HepG2 (cell line): ENCODE measurements at regions not wholly inside any gene's neighbourhood (a gene's known extent, or its start where the extent isn't known, plus 50 kb on each side); places are given as distances from the start of the nearest gene placed in this dataset.

Experiments
- ESRRA ChIP-seq: sonication (generic); formaldehyde crosslinking; IDR thresholded peaks from 2 replicates; pipeline ENCODE4 v1.5.1; 2020; ENCODE audit warnings: mild to moderate bottlenecking, low read depth, missing genetic modification reagents
- TBP ChIP-seq: sonication (generic); formaldehyde crosslinking; IDR thresholded peaks from 2 replicates; pipeline ENCODE4 v1.5.0; 2020; ENCODE audit warnings: missing genetic modification reagents
- ZNF850 ChIP-seq: sonication (generic); formaldehyde crosslinking; conservative IDR thresholded peaks from 2 replicates; pipeline ENCODE4 v1.9.0; 2021; ENCODE audit warnings: mild to moderate bottlenecking, missing genetic modification reagents

GRCh38 chr16:8251298-8251697 lies 339.0 kb downstream of the TMEM114 start:
- no peak for TF ChIP-seq ESRRA (CRISPR knock-in tag)
- TF ChIP-seq ZNF850 (CRISPR knock-in tag), result no peak
- TF ChIP-seq TBP, result no peak
